HuH-7 (cell line): ENCODE measurements at regions not wholly inside any gene's neighbourhood (a gene's known extent, or its start where the extent isn't known, plus 50 kb on each side); places are given as distances from the start of the nearest gene placed in this dataset.

Source experiments
- DNase-seq: peaks from one replicate; pipeline ENCODE4 v3.0.0; 2011; ENCODE audit warnings: low spot score

GRCh38 chr20:3309226-3309625, 70.2 kb upstream of the SLC4A11 start:
- DNase-seq = no peak

GRCh38 chr20:3307725-3308124, 68.7 kb upstream of the SLC4A11 start:
- no peak for DNase-seq

- no peak for DNase-seq
Observed at GRCh38 chr20:3307078-3307477, 68.1 kb upstream of the SLC4A11 start.

- DNase-seq = no peak
Observed at GRCh38 chr20:3306068-3306467, 67.1 kb upstream of the SLC4A11 start.

DNA sequence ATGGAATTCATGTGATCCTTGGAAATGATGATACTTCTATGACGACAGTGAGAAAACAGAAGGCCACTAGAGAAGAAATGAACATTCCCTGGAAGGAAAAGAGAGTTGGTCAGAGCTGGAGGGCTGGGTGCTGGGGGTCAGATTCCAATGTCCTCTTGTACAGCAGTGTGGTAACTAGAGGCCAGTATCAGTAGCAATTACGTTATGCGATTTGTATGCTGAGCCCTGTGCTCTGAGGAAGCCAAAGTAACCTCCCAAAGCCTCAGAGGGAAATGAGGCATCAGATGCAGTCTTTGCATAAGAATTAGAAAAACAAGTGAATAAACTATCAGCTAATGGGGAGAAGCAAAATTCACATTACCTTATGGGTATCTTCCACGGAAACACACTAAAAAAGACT, 65.5 kb upstream of the SLC4A11 start:
- DNase-seq = no peak

DNA sequence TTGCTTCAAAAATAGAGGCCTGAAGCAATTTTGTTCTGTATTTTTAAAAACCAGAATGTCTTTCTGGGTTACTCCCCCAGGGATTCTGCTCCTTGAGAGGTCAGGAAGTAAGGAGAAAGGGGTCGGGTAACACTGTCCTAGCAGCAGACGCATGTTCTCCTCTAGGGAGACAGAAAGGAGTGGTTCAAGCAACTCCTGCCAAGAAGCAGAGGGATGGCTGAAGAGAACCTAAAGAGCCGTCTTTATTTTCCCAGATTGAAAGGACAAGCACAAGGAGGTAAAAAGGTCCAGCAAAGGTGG, 58.0 kb upstream of the SLC4A11 start:
- no peak for DNase-seq

DNA sequence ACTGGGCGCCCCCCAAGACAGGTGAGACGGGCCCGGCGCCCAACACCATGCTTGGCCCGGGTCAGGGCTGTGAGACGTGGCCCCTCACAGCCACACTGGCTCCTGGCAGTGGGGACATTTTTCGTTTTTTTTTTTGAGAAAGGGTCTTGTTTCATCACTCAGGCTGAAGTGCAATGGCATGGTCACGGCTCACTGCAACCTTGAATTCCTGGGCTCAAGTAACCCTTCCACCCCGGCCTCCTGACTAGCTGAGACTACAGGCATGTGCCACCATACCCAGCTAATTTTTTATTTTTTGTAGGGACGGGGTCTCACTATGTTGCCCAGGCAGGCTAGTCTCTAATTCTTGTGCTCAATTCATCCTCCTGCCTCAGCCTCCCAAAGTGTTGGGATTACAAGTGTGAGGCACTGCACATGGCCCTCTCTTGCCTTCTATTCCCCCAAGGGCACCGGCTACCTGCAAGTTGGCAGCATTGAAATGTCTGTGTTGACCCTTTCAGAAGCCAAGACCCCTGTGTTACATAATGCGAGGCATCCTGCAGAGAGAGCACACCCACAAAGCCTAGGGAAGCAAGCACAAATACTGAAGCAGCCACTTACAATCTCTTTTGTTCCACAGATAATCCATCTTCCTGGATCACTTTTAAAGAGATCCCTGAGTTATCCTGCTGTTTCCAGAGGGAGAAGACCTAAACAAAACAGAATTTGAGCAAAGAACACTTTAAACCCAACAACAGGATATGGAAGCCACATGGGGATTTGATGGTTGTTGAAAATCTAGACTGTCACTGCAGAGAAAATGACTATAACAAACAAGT, 57.5 kb upstream of the SLC4A11 start:
- DNase-seq = no peak
